ENCODE measurements at regions not wholly inside any gene's neighbourhood (a gene's known extent, or its start where the extent isn't known, plus 50 kb on each side); places are given as distances from the start of the nearest gene placed in this dataset.

DNA sequence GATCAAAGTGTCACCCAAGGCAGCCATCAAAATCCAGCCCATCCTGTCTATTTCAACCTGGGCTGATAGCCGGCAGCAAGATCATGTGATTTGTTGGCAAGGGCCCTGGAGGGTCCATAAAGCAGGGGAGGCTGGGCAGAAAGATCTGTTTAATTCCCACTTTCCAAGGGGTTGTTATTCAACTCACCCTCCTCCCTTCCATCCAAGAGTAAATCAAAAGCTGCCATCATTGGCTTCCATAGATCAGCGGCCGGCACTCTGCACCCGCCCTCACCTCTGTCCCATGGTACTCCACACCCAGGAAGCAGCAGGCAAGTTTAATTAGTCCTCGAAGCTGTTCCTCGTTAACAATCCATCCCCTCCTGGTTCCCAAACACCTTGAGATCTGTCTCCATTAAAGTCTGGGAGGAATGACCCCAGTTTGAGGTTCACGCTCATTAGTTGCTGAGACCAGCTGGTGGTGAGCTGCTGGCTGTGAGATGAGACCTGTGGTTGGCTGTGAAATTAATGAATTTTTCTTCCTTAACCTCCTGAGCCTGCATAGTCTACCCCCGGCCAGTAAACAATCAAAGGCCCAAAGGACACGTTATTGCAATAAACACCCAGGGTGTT is 120.6 kb upstream of the CHST15 start:
- no peak for DNase-seq (ENCODE audit: low spot score)
- Histone ChIP-seq H3K4me2 (no peak overlapping the region), H3K79me2 (no peaks in the 10 kb centered on the region), H3K4me1 (ENCODE audit: insufficient read depth) (no peaks in the 10 kb centered on the region), H3K27me3 (peaks cover 5% of the 10 kb centered on the region), H3K36me3 (replicated peaks; ENCODE audit: insufficient read depth, low read depth) (no peaks in the 10 kb centered on the region), H4K20me1 (ENCODE audit: insufficient read depth, poor library complexity, severe bottlenecking) (no peaks in the 10 kb centered on the region), H3K9me3 (ENCODE audit: low read depth) (no peaks in the 10 kb centered on the region), H3K9me2 (replicated peaks; ENCODE audit: insufficient read depth) (no peaks in the 10 kb centered on the region), H3K27ac (no peak overlapping the region), H3K4me3 (no peak overlapping the region), H2AFZ (no peak overlapping the region)
- 86% methylated on average over 9 of the region's 9 CpGs for WGBS (ENCODE audit: low lambda C conversion rate, missing lambda C conversion rate)
- no peak for TF ChIP-seq EZH2 (IDR thresholded peaks at IDR 0.05; ENCODE audit: borderline replicate concordance)
- TF ChIP-seq, protein P1, sequence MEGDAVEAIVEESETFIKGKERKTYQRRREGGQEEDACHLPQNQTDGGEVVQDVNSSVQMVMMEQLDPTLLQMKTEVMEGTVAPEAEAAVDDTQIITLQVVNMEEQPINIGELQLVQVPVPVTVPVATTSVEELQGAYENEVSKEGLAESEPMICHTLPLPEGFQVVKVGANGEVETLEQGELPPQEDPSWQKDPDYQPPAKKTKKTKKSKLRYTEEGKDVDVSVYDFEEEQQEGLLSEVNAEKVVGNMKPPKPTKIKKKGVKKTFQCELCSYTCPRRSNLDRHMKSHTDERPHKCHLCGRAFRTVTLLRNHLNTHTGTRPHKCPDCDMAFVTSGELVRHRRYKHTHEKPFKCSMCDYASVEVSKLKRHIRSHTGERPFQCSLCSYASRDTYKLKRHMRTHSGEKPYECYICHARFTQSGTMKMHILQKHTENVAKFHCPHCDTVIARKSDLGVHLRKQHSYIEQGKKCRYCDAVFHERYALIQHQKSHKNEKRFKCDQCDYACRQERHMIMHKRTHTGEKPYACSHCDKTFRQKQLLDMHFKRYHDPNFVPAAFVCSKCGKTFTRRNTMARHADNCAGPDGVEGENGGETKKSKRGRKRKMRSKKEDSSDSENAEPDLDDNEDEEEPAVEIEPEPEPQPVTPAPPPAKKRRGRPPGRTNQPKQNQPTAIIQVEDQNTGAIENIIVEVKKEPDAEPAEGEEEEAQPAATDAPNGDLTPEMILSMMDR (IDR thresholded peaks at IDR 0.05; ENCODE audit: poor library complexity), result no peak
- no peak for TF ChIP-seq EZH2phosphoT487 (IDR thresholded peaks at IDR 0.05; ENCODE audit: low read depth, severe bottlenecking, unreplicated experiment)

DNA sequence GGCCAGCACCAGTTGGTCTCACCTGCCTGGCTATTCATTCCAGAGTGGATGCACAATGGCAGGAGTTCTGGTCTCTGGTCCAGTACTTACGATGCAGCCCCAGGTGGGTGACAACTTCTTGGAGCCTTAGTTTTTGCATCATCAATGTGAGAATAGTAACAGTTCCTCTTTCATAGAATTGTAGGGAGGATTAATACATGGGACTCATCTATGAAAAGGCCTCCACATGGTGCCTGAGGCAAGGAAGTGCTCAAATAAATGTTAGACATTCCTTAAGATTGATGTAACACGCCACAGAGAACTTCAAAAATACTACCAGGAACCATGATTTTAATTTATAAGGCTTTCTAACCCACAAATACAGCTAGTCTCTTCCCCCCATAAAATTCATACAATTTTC is 120.1 kb upstream of the CHST15 start:
- Histone ChIP-seq H3K9me2 (replicated peaks; ENCODE audit: insufficient read depth) (no peaks in the 10 kb centered on the region), H3K27me3 (peaks cover 5% of the 10 kb centered on the region), H3K4me3 (no peak overlapping the region), H4K20me1 (ENCODE audit: insufficient read depth, poor library complexity, severe bottlenecking) (no peaks in the 10 kb centered on the region), H2AFZ (no peak overlapping the region), H3K79me2 (no peaks in the 10 kb centered on the region), H3K27ac (no peak overlapping the region), H3K36me3 (replicated peaks; ENCODE audit: insufficient read depth, low read depth) (no peaks in the 10 kb centered on the region), H3K9me3 (ENCODE audit: low read depth) (no peaks in the 10 kb centered on the region), H3K4me2 (no peak overlapping the region), H3K4me1 (ENCODE audit: insufficient read depth) (no peaks in the 10 kb centered on the region)
- TF ChIP-seq, protein P1 (IDR thresholded peaks at IDR 0.05; ENCODE audit: poor library complexity), result no peak
- TF ChIP-seq EZH2phosphoT487 (IDR thresholded peaks at IDR 0.05; ENCODE audit: low read depth, severe bottlenecking, unreplicated experiment) (no peak), EZH2 (IDR thresholded peaks at IDR 0.05; ENCODE audit: borderline replicate concordance) (no peak)
- DNase-seq (ENCODE audit: low spot score), result no peak
- WGBS (ENCODE audit: low lambda C conversion rate, missing lambda C conversion rate), result 82% methylated on average over 2 of the region's 2 CpGs

DNA sequence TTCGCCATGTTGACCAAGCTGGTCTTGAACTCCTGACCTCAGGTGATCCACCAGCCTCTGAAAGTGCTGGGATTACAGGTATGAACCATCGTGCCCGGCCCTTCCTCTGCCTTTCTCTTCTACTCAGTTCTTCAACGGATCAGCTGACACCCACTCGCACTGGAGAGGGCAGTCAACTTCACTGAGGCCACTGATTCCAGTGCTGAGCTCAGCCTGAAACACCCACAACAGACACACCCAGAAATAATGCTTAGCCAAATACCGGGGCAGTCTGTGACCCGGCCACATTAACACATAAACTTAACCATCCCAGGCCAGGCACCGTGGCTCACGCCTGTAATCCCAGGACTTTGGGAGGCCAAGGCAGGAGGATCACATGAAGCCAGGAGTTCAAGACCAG is 119.3 kb upstream of the CHST15 start:
- Histone ChIP-seq H3K4me3 (no peak overlapping the region), H3K27ac (no peak overlapping the region), H3K27me3 (no peaks in the 10 kb centered on the region), H3K9me2 (replicated peaks; ENCODE audit: insufficient read depth) (no peaks in the 10 kb centered on the region), H3K79me2 (no peaks in the 10 kb centered on the region), H4K20me1 (ENCODE audit: insufficient read depth, poor library complexity, severe bottlenecking) (no peaks in the 10 kb centered on the region), H3K4me1 (ENCODE audit: insufficient read depth) (no peaks in the 10 kb centered on the region), H3K4me2 (no peak overlapping the region), H3K36me3 (replicated peaks; ENCODE audit: insufficient read depth, low read depth) (no peaks in the 10 kb centered on the region), H3K9me3 (ENCODE audit: low read depth) (no peaks in the 10 kb centered on the region), H2AFZ (no peak overlapping the region)
- 91% methylated on average over 9 of the region's 9 CpGs for WGBS (ENCODE audit: low lambda C conversion rate, missing lambda C conversion rate)
- no peak for DNase-seq (ENCODE audit: low spot score)
- no peak for TF ChIP-seq EZH2phosphoT487 (IDR thresholded peaks at IDR 0.05; ENCODE audit: low read depth, severe bottlenecking, unreplicated experiment)
- TF ChIP-seq, protein P1 (IDR thresholded peaks at IDR 0.05; ENCODE audit: poor library complexity), result no peak
- TF ChIP-seq EZH2 (IDR thresholded peaks at IDR 0.05; ENCODE audit: borderline replicate concordance), result no peak
